ENCODE measurements at regions not wholly inside any gene's neighbourhood (a gene's known extent, or its start where the extent isn't known, plus 50 kb on each side); places are given as distances from the start of the nearest gene placed in this dataset.

DNA sequence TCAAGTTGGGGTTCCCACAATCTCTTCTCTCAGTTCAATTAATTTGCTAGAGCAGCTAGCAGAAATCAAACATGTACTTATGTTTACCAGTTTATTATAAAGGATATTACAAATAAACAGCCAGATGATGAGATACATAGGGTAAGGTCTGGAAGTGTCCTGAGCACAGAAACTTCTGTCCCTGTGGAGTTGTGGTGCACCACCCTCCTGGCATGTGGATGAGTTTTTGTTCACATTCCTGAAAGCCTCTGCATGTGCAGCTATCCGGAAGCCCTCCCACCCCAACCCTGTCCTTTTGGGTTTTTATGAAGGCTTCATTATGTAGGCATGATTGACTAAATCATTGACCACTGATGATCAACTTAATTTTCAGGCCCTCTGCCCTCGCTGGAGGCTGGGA is 791.2 kb upstream of the ZNF608 start:
- H3K9me3 ChIP-seq (ENCODE audit: control insufficient read depth, insufficient read depth, low read depth, low read length) = peaks cover 14% of the 10 kb centered on the region
- TF ChIP-seq, protein P1, sequence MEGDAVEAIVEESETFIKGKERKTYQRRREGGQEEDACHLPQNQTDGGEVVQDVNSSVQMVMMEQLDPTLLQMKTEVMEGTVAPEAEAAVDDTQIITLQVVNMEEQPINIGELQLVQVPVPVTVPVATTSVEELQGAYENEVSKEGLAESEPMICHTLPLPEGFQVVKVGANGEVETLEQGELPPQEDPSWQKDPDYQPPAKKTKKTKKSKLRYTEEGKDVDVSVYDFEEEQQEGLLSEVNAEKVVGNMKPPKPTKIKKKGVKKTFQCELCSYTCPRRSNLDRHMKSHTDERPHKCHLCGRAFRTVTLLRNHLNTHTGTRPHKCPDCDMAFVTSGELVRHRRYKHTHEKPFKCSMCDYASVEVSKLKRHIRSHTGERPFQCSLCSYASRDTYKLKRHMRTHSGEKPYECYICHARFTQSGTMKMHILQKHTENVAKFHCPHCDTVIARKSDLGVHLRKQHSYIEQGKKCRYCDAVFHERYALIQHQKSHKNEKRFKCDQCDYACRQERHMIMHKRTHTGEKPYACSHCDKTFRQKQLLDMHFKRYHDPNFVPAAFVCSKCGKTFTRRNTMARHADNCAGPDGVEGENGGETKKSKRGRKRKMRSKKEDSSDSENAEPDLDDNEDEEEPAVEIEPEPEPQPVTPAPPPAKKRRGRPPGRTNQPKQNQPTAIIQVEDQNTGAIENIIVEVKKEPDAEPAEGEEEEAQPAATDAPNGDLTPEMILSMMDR (IDR thresholded peaks at IDR 0.05) = no peak
- TF ChIP-seq TCF7L2 (IDR thresholded peaks at IDR 0.05; ENCODE audit: low read depth, low read length) = no peak
- TF ChIP-seq POLR2AphosphoS5 (IDR thresholded peaks at IDR 0.05; ENCODE audit: low read depth, low read length) = no peak
- TF ChIP-seq SIN3A (IDR thresholded peaks at IDR 0.05; ENCODE audit: borderline replicate concordance, insufficient read depth, low read depth, low read length) = no peak
- TF ChIP-seq, protein P2, sequence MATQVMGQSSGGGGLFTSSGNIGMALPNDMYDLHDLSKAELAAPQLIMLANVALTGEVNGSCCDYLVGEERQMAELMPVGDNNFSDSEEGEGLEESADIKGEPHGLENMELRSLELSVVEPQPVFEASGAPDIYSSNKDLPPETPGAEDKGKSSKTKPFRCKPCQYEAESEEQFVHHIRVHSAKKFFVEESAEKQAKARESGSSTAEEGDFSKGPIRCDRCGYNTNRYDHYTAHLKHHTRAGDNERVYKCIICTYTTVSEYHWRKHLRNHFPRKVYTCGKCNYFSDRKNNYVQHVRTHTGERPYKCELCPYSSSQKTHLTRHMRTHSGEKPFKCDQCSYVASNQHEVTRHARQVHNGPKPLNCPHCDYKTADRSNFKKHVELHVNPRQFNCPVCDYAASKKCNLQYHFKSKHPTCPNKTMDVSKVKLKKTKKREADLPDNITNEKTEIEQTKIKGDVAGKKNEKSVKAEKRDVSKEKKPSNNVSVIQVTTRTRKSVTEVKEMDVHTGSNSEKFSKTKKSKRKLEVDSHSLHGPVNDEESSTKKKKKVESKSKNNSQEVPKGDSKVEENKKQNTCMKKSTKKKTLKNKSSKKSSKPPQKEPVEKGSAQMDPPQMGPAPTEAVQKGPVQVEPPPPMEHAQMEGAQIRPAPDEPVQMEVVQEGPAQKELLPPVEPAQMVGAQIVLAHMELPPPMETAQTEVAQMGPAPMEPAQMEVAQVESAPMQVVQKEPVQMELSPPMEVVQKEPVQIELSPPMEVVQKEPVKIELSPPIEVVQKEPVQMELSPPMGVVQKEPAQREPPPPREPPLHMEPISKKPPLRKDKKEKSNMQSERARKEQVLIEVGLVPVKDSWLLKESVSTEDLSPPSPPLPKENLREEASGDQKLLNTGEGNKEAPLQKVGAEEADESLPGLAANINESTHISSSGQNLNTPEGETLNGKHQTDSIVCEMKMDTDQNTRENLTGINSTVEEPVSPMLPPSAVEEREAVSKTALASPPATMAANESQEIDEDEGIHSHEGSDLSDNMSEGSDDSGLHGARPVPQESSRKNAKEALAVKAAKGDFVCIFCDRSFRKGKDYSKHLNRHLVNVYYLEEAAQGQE (IDR thresholded peaks at IDR 0.05; ENCODE audit: insufficient read depth in 1 of 2, low read depth in 2 of 2, low read length in 1 of 2) = no peak
- H3K4me3 ChIP-seq (ENCODE audit: low read depth in 2 of 2, low read length in 2 of 2) = no peak overlapping the region
- no peaks in the 10 kb centered on the region for H3K27me3 ChIP-seq (ENCODE audit: control insufficient read depth, insufficient read depth, low read length)
- intact Hi-C loops (cut with micrococcal nuclease; ENCODE audit: unreplicated experiment) (no loop called here), in situ Hi-C loops (cut with HindIII; ENCODE audit: low pct_unique_long_range_greater_than_20kb, low sequenced_read_pairs) (no loop called here)
- POLR2A ChIA-PET = no interaction called here
- H3K36me3 ChIP-seq (ENCODE audit: control insufficient read depth, insufficient read depth, low read length) = no peaks in the 10 kb centered on the region
- DNase-seq (ENCODE audit: low read depth, low spot score) (no peak), ATAC-seq (no peak)
- H3K27ac ChIP-seq (ENCODE audit: low read length) = peak overlapping the region; percentile 44; the same call in 1 of the 2 replicates
- H3K4me1 ChIP-seq (ENCODE audit: control insufficient read depth, insufficient read depth, low read length) = no peaks in the 10 kb centered on the region
- no TSS peak for BruUV-seq (replicated peaks)
- CTCF ChIA-PET = no interaction called here

DNA sequence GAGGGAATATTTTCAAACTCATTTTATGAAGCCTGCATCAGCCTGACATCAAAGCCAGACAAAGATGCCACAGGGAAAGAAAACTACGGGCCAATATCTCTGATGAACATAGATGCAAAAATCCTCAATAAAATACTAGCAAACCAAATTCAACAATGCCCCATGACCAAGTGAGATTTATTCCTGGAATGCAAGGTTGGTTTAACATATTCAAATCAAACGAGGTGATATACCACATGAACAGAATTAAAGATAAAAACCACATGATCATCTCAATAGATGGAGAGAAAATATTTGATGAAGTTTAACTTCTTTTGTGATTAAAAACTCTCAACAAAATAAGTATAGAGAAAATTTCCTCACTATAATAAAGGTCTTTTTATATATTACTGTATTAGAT is 792.0 kb upstream of the ZNF608 start:
- CTCF ChIA-PET = no interaction called here
- no peaks in the 10 kb centered on the region for H3K36me3 ChIP-seq (ENCODE audit: control insufficient read depth, insufficient read depth, low read length)
- no peaks in the 10 kb centered on the region for H3K4me1 ChIP-seq (ENCODE audit: control insufficient read depth, insufficient read depth, low read length)
- DNase-seq (ENCODE audit: low read depth, low spot score) = no peak
- H3K4me3 ChIP-seq (ENCODE audit: low read depth in 2 of 2, low read length in 2 of 2) = no peak overlapping the region
- no peak for ATAC-seq
- peaks cover 14% of the 10 kb centered on the region for H3K9me3 ChIP-seq (ENCODE audit: control insufficient read depth, insufficient read depth, low read depth, low read length)
- BruUV-seq (replicated peaks) = no TSS peak
- TF ChIP-seq, protein P1 (IDR thresholded peaks at IDR 0.05) = no peak
- TF ChIP-seq POLR2AphosphoS5 (IDR thresholded peaks at IDR 0.05; ENCODE audit: low read depth, low read length) = no peak
- no peak for TF ChIP-seq SIN3A (IDR thresholded peaks at IDR 0.05; ENCODE audit: borderline replicate concordance, insufficient read depth, low read depth, low read length)
- TF ChIP-seq, protein P2 (IDR thresholded peaks at IDR 0.05; ENCODE audit: insufficient read depth in 1 of 2, low read depth in 2 of 2, low read length in 1 of 2) = no peak
- TF ChIP-seq TCF7L2 (IDR thresholded peaks at IDR 0.05; ENCODE audit: low read depth, low read length) = no peak
- POLR2A ChIA-PET = no interaction called here
- H3K27ac ChIP-seq (ENCODE audit: low read length) = no peak overlapping the region; the same call in 1 of the 2 replicates
- in situ Hi-C loops (cut with HindIII; ENCODE audit: low pct_unique_long_range_greater_than_20kb, low sequenced_read_pairs) = no loop called here
- intact Hi-C loops (cut with micrococcal nuclease; ENCODE audit: unreplicated experiment) = no loop called here
- no peaks in the 10 kb centered on the region for H3K27me3 ChIP-seq (ENCODE audit: control insufficient read depth, insufficient read depth, low read length)
